ENCODE measurements at regions not wholly inside any gene's neighbourhood (a gene's known extent, or its start where the extent isn't known, plus 50 kb on each side); places are given as distances from the start of the nearest gene placed in this dataset.
A peak's percentile ranks its signal among the peaks of the same experiment; 100 is the strongest.

DNA sequence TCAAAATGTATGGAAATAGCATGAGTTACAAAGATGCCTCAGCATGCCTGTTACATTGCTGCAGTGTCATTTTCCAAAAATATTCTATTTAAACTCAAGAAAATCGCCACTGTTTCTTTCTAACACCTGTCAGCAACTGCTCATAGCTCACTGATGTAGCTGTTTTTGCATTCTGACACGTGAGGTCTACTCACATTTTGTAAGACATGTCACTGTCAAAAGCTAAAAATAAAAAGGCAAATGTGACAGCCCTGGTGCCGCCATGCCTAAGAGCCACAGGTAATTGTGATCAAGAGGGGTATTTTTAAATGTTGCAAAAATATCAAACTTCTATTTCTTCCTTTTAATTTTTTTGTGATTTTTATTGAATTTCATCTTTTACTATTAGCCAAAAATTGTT lies 556.2 kb upstream of the TMPRSS15 start:
- DNase-seq, result no peak

DNA sequence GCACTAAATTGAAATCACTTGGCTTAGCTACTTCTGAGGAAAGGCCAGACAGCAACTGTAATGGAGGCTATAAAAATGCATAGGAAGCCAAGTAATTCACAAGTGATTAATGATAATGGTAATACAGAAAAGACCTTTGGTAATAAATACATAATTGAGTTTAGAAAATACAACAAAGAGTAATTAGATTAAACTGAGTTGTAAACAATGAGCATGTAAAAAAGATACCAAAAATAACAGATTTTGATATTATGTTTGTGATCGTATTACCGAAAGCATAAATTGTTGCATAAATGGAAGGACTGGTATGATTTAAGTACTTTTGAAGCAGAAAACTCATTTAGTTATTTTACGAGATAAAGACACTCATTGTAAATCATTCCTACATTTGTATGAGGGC lies 556.7 kb upstream of the TMPRSS15 start:
- DNase-seq, result peak; percentile 39

DNA sequence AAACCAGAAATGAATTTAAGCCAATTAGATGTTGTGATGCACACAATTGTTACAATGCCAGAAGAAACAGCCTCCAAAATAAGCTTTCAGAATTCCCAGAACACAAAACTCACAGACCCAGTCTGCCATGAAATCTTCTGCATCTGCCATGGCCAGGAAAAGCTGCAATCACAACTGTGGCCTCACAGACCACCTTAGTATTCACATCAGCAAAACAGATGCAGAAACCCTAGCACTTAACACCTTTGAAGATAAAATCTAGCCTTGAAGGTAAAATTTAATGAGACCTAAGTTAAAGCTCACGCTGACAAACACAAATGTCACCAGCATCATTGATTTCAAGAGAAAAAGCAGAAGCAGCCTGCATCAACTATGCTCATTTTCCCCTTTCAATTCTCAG lies 566.8 kb upstream of the TMPRSS15 start:
- DNase-seq, result no peak

DNA sequence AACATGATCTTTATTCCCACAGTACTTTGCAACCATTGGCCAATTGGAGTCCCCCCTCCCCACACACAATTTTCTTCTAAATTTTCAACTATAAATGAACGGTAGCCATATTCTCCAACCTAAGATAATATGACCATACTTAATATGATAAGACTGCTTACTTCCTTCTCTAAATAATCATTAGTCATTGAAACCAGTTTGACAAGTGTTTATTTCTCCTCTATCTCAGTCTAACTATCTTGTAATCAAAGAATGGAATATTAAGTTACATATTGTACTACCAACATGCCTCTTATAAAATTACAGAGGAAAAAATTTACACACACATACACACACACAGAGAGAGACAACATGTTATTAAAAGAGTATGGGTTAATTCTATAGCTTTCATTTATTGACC lies 567.4 kb upstream of the TMPRSS15 start:
- no peak for DNase-seq

DNA sequence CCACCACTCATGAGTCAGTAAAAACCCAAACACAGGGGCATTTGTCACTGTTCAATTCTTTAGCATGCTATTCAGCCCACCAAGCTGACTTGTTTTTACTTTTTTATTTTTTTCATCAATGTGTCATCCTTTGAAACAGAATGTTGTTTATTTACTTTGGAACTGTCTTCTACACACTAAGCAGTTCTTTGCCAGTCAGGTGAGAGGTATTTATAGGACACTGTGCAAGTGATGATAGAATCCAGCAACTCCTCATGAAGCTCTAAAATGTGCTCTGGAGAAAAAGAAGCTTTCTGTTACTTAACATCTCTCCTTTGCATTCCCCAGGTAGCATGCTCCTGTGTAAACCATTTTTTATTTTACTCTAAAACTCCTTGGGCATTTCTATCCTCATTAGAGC lies 582.0 kb upstream of the TMPRSS15 start:
- DNase-seq, result no peak

DNA sequence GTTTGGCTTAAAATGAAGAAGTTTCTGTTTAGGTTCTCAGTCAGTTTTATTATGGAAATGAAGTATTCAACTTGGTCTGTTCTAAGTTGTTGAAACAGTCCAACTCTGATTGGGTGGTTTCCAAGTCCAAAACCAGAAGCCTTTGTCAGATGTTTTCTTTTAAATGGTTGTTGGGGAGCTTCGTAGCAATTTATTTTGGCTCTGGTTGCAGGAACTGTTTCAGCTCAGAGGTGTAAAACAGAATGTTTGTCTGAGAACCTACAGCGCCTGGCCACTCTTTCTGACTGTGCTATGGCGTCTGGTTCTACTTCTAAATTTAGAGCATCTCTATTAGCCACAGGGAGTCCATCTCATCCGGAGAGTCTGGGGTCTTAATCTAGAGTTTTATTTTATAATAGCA lies 582.6 kb upstream of the TMPRSS15 start:
- no peak for DNase-seq

DNA sequence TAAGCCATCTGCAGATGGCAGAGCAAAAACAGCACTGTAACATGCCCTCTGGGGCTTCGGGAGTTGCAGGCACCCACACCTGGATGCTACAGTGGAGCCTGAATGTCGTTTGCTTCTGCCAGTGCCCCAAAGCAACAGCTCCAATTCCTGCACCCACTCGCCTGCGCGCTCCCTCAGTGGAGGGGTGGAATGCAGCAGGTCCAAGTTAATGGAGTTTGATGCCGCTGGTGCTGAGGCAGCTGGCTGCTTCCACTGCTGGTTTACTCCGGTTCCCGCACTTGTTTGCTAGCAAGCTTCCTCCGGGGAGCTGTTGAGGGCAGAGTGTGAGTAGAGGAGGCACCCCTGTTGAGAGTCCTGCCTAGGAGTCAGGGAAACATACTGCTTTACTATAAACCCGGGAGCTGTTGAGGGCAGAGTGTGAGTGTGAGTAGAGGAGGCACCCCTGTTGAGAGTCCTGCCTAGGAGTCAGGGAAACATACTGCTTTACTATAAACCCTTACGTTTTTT lies 584.0 kb upstream of the TMPRSS15 start:
- peak; percentile 19 for DNase-seq

DNA sequence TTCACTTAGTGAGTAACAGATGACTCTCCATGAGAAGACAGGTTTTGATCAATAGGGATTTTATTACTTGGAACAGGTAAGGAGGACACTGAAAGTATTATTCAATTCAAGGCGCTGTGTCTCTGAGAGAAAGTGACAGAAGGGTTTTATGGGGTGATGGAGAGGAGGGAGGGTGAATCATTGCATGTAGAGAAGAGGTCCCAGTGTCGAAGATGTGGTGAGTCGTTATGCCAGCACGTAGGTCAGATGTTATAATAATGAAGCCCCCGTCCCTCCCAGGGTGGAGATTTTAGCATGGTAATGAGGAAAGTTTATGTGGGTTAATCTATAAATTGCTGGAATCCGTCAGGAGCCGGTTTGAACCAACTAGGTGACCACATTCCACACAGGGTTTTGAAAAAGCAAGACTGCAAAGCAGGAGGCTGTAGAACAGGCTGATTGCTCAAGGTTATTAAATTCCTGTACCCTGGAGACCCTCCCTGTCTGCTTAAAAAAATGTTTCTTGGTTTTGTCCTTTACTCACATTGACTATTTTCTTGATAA lies 586.4 kb upstream of the TMPRSS15 start:
- DNase-seq, result peak; percentile 11

DNA sequence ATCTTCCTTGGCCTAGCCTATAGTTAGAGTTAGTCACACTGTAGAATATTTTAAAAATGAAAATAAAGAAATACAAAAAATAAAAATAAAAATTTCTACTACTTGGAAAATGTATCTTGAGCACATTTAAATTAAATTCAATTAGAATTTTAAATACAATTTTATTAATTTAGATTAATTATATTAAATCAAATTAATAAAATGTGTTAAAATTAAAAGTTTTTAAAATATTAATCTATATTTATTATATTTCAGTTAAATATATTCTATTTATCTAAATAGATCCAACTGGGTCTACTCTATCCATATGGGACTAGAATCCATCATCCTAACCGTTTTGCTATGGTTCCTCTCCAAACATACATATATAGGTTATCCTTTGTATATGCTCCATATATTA lies 588.3 kb upstream of the TMPRSS15 start:
- DNase-seq, result no peak

DNA sequence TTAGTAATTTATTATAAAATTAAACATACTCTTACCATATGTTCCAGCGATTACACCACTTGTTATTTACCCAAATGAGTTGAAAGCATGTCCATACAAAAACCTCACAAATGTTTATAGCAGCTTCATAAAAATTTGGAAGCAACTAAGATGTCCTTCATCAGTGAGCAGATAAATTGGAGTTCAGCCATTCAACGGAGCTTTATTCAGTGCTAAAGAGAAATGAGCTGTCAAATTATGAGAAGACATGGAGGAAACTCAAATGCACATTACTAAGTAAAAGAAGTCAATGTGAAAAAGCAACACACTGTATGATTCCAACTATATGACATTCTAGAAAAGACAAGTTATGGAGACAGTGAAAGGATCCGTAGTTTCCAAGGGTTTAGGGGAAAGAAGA lies 606.7 kb upstream of the TMPRSS15 start:
- DNase-seq, result no peak

DNA sequence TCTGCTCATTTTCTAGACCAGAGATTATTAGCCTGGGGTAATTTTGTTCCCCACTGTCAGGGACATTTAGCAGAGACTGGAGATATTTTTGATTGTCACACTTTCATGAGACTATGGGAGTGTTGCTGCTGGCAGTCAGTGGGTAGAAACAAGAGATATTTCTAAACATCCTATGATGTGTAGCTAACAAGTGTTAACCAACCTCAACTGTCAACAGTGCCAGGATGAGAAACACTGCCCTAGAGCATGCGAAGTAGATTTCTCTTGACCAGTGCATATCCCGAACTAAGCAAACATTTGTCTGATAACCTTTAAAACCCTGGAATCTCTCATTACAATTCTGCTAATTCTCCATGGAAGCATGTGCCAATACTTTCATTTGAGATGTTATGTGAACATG lies 607.4 kb upstream of the TMPRSS15 start:
- no peak for DNase-seq

DNA sequence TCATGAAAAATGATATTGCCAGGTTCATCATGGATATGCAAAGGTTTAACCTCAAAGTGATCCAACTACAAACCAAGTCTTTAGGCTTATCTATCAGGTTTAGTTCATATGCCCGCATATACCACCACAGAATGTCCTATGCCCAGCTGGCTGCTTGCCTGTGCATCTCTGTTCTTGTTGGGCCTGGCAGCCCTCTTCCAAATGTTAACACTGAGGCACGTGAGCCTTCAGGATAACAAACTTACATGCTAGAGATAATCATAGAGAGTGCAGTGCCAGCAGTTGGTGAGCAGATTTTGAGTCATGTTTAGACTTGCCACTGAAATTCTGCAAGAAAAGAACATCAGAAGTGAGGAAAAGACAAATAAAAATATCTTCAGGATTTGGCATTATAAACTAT lies 607.9 kb upstream of the TMPRSS15 start:
- DNase-seq, result no peak

DNA sequence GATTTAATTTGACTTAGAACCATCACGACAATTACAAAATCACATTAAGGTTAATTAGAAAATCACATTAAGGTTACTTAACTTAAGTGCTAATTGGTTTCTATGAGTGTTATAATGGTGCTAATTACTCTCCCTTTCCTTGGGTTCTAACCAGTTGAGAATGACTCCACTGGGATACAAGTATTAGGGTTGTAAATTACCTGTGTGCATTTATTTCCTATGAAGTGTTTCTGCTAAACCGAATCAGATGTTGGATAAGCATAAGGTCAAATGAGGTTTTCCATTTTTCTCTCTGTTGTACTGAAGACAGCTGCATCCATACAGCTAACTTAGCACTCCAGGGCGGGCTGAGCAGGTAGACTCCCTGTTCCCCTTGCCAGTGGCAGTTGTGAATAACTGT lies 610.3 kb upstream of the TMPRSS15 start:
- no peak for DNase-seq

DNA sequence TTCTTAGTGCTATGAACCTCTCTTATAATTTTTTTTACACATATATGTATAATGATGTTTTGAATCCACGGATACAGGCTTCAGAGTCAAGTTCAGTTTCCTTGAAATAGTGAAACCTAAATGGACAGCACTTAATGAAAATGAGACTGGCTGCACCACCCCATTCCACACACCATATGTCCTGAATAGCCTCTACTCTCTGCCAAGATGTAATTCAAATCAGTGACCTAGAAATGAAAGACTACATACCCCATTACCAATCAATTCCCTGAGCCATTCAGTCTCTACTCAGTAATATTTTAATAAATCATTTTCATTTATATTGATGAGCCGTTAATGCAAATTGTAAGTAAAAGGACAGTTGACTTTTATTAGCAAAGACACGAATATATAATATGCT lies 614.9 kb upstream of the TMPRSS15 start:
- DNase-seq, result no peak

DNA sequence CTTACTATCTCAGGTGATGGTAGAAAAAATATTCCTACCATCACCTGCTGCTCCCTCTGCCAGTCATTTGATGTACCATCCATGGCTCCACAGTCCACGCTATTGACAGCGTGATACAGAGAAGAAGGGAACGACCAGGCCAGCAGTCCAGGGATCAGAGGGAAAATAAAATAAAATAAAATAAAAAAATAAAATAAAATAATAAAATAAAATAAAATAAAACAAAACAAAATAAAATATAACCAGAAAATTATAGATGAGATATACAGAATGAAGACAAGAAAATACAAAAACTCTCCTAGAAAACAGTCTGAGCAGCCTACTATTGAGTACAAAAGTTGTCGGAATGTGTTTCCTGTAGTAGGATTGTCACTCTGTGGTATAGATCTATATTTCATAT lies 619.4 kb upstream of the TMPRSS15 start:
- no peak for DNase-seq

DNA sequence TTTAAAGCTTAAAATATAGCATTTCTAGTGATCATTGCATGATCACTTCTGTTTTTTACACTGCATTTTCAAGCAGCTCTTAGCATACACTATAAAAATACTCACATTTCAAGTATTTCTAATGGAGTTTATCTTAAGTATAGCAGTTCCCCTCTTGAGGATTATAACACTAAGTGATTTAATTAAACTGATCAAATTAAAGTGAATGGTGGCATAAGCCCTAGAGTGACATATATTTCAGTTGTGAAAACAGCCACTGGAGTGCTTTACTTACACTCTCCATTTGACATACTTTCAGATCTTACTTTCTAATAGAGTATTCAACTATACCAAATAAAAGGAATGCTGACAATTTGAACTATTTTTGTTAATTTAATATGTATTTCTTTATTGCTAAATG lies 623.3 kb upstream of the TMPRSS15 start:
- DNase-seq, result no peak

DNA sequence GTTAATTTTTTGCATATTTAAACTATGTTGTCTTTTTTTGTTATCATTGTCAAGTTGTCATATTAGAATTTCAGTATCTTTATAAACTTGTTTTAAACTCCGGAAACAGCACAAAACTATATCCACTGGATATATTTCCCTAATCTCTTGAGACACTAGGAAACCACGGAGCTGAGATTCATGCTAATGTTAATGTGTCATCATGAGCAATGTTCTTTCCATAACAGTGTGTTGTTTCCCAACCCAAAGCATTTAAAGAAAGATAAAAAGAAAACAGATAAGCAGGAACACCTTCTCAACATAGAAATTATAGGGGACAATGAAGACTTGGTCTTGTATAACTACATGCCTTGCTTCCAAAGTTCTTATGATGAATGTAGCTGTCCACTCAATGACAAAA lies 626.2 kb upstream of the TMPRSS15 start:
- DNase-seq, result no peak

DNA sequence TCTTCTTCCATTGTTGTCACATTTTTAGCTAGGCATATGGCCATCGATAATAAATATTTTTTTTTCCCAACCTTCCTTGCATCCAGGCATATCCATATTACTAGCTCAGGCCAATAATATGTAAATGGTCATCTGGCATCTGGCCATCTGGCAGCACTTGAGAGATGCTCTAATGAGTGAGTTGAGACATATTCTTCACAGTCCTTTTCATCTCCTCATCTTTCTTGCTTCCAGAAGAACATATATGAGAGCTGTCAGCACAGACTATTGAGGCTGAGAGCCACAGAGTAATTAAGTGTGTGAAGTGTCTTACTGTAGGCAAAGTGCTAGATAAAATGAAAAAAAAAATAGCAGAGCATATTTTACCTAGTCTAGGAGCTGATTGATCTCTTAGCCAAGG lies 628.4 kb upstream of the TMPRSS15 start:
- no peak for DNase-seq

DNA sequence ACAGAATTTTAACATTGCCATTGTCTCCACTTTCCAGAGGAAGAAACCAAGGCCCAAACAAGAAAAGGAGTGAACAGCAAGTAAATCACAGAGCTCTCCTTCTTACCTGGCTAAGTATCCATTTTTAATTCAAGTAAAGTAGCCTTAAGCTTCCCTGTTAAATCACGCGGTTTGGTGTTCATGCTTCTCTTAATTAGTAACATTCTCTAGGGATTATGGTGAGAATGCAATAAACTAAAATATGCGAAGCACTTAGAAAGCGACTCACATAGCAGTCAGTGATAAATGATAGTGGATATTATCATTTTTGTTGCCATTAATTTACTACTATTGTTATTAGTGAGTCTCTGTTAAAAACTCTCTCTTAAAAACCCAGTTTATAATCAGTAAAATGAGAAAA lies 630.5 kb upstream of the TMPRSS15 start:
- DNase-seq, result no peak

DNA sequence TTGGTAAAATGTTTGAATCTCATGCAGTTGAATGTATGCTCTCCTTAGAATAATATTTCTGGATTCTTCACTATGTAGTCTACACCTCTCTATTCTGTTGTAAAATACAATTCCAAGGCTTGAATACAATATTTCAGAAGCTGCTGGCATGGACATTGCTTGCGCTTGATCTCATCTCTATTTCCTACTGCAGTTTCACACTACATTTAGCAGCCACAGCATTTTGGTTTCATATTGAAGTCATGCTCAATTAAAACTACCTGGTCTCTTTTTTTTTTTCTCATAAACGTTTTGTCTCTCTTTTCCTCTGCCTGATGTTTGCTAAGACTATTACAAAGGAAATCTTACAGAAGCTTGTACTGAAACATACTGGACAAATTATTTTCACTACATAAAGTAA lies 631.0 kb upstream of the TMPRSS15 start:
- DNase-seq, result no peak

DNA sequence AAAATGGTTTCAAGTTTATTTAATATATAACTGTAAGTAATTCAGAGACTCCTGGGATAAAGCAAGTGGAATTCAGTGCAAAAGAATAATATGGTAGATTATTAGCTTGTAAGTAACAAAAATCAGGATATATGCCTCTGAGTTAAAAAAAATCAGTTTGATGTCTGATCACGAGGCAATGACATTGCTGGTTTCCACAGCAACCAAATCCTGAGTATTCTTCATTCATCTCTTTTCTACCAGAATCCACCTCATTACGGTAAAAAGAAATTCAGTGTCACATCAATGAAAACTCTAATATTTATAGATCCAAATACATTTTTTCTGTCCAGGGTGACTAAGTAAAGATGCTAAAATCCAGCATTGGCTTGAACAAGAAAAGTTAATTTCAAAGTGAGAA lies 642.3 kb upstream of the TMPRSS15 start:
- no peak for DNase-seq

DNA sequence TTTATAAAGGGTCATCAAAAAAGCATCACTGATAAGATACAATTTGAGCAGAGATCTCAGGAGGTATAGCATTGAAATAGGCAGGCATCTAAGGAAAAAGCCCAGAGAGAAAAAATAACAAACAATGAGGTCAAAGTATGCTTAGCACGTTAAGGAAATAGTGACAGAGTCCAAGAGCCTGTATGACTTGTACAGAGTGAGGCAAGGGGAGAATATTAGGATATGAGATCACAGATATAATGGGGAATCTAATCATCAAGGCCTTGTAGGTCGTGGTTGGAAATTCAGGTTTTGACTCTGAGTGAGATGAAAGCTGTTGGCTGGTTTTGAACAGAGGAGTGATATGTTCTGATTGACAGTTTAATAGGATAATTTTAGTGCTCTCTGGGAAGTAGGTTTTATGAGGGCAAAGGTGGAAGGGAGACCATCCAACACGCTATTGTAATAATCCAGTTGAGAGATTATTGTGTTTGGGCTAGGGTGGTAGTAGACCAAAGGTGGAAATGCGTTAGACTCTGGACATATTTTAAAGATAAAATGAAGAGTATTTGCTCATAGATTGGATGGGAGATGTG lies 644.6 kb upstream of the TMPRSS15 start:
- no peak for DNase-seq

DNA sequence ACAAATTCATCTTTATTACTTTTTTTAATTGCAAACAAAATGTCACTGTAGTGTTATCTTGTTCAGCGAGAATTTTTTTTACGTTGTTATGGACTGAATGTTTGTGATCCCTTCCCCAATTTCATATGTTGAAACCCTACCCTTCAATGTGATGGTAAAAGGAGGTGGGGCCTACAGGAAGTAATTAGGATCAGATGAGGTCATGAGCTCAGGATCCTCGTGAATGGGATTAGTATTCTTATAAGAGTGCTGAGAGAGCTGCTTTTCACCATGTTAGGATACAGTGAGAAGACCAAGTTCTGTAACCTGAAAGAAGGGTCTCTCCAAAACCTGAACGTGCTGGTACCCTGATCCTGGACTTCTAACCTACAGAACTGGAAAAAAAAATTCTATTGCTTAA lies 646.0 kb upstream of the TMPRSS15 start:
- DNase-seq, result no peak

DNA sequence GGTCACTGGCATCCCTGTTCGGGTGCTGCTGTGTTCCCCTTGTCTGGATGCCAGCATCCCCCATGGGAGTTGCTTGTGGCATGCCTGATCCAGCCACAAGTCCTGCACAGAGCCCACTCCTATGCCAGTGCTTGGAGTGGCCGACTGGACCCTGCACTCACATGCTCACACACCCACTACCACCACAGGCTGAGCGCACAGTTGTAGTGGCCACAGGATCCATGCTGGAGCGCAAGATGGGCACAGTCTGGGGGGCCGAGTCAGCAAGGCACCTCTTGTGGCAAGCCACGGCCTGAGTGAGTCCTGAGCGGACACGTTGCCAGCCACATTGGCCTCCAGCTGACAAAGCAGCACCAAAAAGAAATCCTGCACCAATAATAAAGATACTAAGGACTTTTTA lies 661.6 kb upstream of the TMPRSS15 start:
- no peak for DNase-seq

DNA sequence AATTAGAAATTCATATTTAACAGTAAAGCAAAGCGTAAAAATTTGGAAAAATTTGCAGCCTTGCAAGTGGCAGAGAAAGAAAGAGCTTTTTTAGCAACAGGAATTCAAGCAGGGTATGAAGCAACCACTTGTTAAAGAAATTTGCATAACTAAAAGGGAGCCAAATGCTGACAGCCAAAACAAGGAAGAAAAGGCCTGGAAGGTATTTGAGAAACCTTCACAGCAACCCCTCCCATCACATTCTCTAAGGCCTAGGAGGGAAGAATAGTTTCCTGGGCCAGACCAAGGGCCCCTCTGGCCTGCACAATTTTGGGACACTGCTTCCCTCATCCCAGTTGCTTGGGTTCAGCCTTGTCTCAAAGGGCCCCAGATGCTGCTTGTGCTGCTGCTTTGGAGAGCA lies 672.4 kb upstream of the TMPRSS15 start:
- DNase-seq, result no peak

Data from left kidney (tissue), 1 donor.